ENCODE measurements at regions not wholly inside any gene's neighbourhood (a gene's known extent, or its start where the extent isn't known, plus 50 kb on each side); places are given as distances from the start of the nearest gene placed in this dataset.

DNA sequence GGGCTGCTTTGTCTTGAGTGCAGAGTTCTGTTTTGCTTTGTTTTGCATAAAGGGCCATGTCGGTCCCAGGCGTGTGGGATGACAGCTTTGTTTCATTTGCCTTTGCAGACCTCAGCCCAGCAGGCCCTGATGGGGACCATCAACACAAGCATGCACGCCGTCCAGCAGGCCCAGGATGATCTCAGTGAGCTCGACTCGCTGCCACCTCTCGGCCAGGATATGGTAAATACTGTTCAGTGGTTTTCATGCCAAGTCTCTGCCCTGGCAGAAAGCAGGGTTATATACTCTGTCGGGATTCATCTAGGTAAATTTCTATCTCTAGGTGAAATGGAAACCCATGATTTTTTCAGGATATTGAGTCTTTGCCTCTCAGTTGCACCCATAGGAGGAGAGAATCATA lies 343.9 kb upstream of the TPM1 start:
- H3K27ac ChIP-seq = no peak overlapping the region
- H3K27me3 ChIP-seq = no peaks in the 10 kb centered on the region
- TF ChIP-seq POLR2A (IDR thresholded peaks at IDR 0.05) = no peak
- TF ChIP-seq, protein P1, sequence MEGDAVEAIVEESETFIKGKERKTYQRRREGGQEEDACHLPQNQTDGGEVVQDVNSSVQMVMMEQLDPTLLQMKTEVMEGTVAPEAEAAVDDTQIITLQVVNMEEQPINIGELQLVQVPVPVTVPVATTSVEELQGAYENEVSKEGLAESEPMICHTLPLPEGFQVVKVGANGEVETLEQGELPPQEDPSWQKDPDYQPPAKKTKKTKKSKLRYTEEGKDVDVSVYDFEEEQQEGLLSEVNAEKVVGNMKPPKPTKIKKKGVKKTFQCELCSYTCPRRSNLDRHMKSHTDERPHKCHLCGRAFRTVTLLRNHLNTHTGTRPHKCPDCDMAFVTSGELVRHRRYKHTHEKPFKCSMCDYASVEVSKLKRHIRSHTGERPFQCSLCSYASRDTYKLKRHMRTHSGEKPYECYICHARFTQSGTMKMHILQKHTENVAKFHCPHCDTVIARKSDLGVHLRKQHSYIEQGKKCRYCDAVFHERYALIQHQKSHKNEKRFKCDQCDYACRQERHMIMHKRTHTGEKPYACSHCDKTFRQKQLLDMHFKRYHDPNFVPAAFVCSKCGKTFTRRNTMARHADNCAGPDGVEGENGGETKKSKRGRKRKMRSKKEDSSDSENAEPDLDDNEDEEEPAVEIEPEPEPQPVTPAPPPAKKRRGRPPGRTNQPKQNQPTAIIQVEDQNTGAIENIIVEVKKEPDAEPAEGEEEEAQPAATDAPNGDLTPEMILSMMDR (IDR thresholded peaks at IDR 0.05) = no peak
- H3K9me3 ChIP-seq = no peaks in the 10 kb centered on the region
- no peak for DNase-seq
- H3K4me3 ChIP-seq = no peak overlapping the region
- intact Hi-C loops (cut with DNase I) = no loop called here
- H3K4me1 ChIP-seq = no peaks in the 10 kb centered on the region
- no peaks in the 10 kb centered on the region for H3K36me3 ChIP-seq (replicated peaks in 1 of 2; ENCODE audit: insufficient read depth in 1 of 2, low read depth in 2 of 2)
- ATAC-seq = no peak
- WGBS, 2 donors = 91% methylated on average over 8 of the region's 8 CpGs

DNA sequence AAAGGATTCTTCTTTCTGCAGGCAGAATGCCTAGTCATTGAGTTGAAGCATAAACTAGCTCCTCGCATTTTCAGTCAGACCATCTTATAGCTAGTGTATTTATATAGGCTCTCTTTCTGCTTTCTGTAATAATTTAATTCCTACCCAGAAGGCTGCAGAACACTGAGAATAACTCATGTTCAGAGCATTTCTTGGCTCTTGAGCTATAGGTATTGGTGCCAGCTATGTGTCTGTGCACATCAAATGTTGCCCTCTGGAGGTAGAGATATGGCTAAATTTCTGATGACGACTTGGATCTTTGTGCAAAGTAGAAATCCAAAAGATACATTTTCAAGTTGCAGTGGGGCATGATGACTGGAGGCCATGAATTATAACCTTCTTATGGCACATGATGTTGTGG lies 336.2 kb upstream of the TPM1 start:
- intact Hi-C loops (cut with DNase I) = no loop called here
- no peak for DNase-seq
- H3K36me3 ChIP-seq (replicated peaks in 1 of 2; ENCODE audit: insufficient read depth in 1 of 2, low read depth in 2 of 2) = no peaks in the 10 kb centered on the region
- H3K9me3 ChIP-seq = no peaks in the 10 kb centered on the region
- TF ChIP-seq, protein P1 (IDR thresholded peaks at IDR 0.05) = peak in 1 of 7 experiments; percentile 4
- no peak for TF ChIP-seq POLR2A (IDR thresholded peaks at IDR 0.05)
- H3K27me3 ChIP-seq = no peaks in the 10 kb centered on the region
- no peaks in the 10 kb centered on the region for H3K4me1 ChIP-seq
- no peak for ATAC-seq
- H3K4me3 ChIP-seq = no peak overlapping the region
- H3K27ac ChIP-seq = no peak overlapping the region
- WGBS, 2 donors = 51 to 60% methylated on average over 2 of the region's 2 CpGs

- 90 to 100% methylated on average over 2 to 15 of the region's 16 CpGs for WGBS, 2 donors
Observed at GRCh38 chr15:62708470-62708869, 334.1 kb upstream of the TPM1 start.

DNA sequence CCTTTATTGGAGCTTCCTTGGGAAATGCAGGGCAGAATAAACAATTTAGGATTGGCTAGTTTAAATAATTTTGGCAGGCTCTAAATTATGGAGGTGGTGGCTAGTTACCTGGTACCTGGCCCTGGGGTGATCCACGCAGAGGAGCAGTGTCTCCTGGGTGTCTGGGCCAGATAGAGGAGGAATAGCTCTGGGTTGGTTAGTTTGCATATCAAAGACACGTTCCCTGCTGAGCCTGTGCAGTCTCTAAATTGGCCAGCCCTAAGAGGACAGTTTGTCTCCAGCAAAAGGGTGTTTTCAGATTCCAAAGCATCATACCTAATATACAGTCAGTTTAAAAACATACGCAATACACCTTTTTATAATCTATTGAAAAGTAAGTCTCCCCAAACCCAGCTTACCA lies 333.3 kb upstream of the TPM1 start:
- Histone ChIP-seq H3K27ac (no peak overlapping the region), H3K4me1 (no peaks in the 10 kb centered on the region), H3K27me3 (no peaks in the 10 kb centered on the region), H3K4me3 (no peak overlapping the region), H3K36me3 (replicated peaks in 1 of 2; ENCODE audit: insufficient read depth in 1 of 2, low read depth in 2 of 2) (no peaks in the 10 kb centered on the region), H3K9me3 (no peaks in the 10 kb centered on the region)
- DNase-seq (no peak), ATAC-seq (no peak)
- 100% methylated on average over 3 of the region's 3 CpGs for WGBS, 2 donors
- intact Hi-C loops (cut with DNase I) = no loop called here
- TF ChIP-seq, protein P1 (IDR thresholded peaks at IDR 0.05) = no peak
- TF ChIP-seq POLR2A (IDR thresholded peaks at IDR 0.05) = no peak

More at GRCh38 chr15:62708470-62708869, 334.1 kb upstream of the TPM1 start:
- intact Hi-C loops (cut with DNase I) = no loop called here
- DNase-seq = no peak
- TF ChIP-seq, protein P1 (IDR thresholded peaks at IDR 0.05) = no peak
- no peak for TF ChIP-seq POLR2A (IDR thresholded peaks at IDR 0.05)
- Histone ChIP-seq H3K9me3 (no peaks in the 10 kb centered on the region), H3K27ac (no peak overlapping the region), H3K36me3 (replicated peaks in 1 of 2; ENCODE audit: insufficient read depth in 1 of 2, low read depth in 2 of 2) (no peaks in the 10 kb centered on the region), H3K27me3 (no peaks in the 10 kb centered on the region), H3K4me3 (no peak overlapping the region), H3K4me1 (no peaks in the 10 kb centered on the region)
- no peak for ATAC-seq

- H3K4me1 ChIP-seq = no peaks in the 10 kb centered on the region
- H3K36me3 ChIP-seq (replicated peaks in 1 of 2; ENCODE audit: insufficient read depth in 1 of 2, low read depth in 2 of 2) = no peaks in the 10 kb centered on the region
- TF ChIP-seq, protein P1 (IDR thresholded peaks at IDR 0.05) = no peak
- no peak for TF ChIP-seq POLR2A (IDR thresholded peaks at IDR 0.05)
- no peaks in the 10 kb centered on the region for H3K27me3 ChIP-seq
- intact Hi-C loops (cut with DNase I) = no loop called here
- no peak overlapping the region for H3K4me3 ChIP-seq
- no peaks in the 10 kb centered on the region for H3K9me3 ChIP-seq
- no peak overlapping the region for H3K27ac ChIP-seq
- no peak for DNase-seq
- ATAC-seq = no peak
- 89 to 97% methylated on average over 11 of the region's 11 CpGs for WGBS, 2 donors
Observed at GRCh38 chr15:62711691-62712454, 330.7 kb upstream of the TPM1 start.

Data from body of pancreas (tissue), 4 donors.